Gastroesophageal sphincter (tissue), 2 donors: ENCODE measurements at regions not wholly inside any gene's neighbourhood (a gene's known extent, or its start where the extent isn't known, plus 50 kb on each side); places are given as distances from the start of the nearest gene placed in this dataset.

Source experiments
- POLR2A ChIP-seq, 2 donors: fragments of 450-650 bp; IDR thresholded peaks; one replicate each; pipeline ENCODE4 v1.6.1; 2017; ENCODE audit warnings: antibody characterized with exemption in 2 of 2, mild to moderate bottlenecking in 2 of 2, moderate library complexity in 1 of 2
- POLR2AphosphoS5 ChIP-seq: sonication (generic); formaldehyde crosslinking; IDR thresholded peaks from one replicate; pipeline ENCODE4 v1.6.1; 2017; ENCODE audit warnings: antibody characterized with exemption

- TF ChIP-seq POLR2AphosphoS5: no peak
- TF ChIP-seq POLR2A (IDR thresholded peaks at IDR 0.05): no peak
Measured at GRCh38 chr5:60493372-60493771, 206.6 kb downstream of the DEPDC1B start.
